HEK293 (cell line): ENCODE measurements at regions not wholly inside any gene's neighbourhood (a gene's known extent, or its start where the extent isn't known, plus 50 kb on each side); places are given as distances from the start of the nearest gene placed in this dataset.

Experiments used
- CTCF ChIA-PET: fragments of 350-600 bp; formaldehyde crosslinking; extraction: SDS; loops from one replicate; lab custom pipeline; 2021; ENCODE audit warnings: antibody characterized with exemption; lab: Yijun Ruan, JAX
- POLR2A ChIA-PET: fragments of 300-600 bp; formaldehyde crosslinking; extraction: SDS; loops from one replicate; lab custom pipeline; 2020; ENCODE audit warnings: antibody characterized with exemption, inconsistent platforms; lab: Yijun Ruan, JAX
- H3K27ac ChIP-seq: fragments of 200-500 bp; sonication (Bioruptor generic); 2 replicates; pipeline ENCODE4 v1.5.1; 2014; ENCODE audit warnings: low read depth, low read length, control low read depth, inconsistent platforms; ENCODE audit errors: extremely low read depth
- H3K36me3 ChIP-seq, 2 experiments: fragments of 200-500 bp in 1 of 2; sonication (Bioruptor generic) in 1 of 2; 1 replicate in 1 of 2; 2 replicates in 1 of 2; pipeline ENCODE4 v1.5.1; 2014 to 2017; ENCODE audit warnings: inconsistent platforms in 2 of 2, low read length in 2 of 2; ENCODE audit not compliant: control insufficient read depth in 2 of 2, insufficient read depth in 1 of 2
- H3K4me1 ChIP-seq: fragments of 200-500 bp; sonication (Bioruptor generic); 2 replicates; pipeline ENCODE4 v1.5.1; 2014; ENCODE audit warnings: mild to moderate bottlenecking, low read length, inconsistent platforms; ENCODE audit not compliant: control insufficient read depth, insufficient read depth
- H3K4me3 ChIP-seq: 2 replicates; pipeline ENCODE4 v1.5.1; 2011; ENCODE audit warnings: low read depth, mild to moderate bottlenecking, control low read depth, low read length, moderate library complexity
- H3K9me3 ChIP-seq: fragments of 200-500 bp; sonication (Bioruptor generic); 2 replicates; pipeline ENCODE4 v1.5.1; 2014; ENCODE audit warnings: low read depth, low read length, inconsistent platforms; ENCODE audit not compliant: control insufficient read depth, insufficient read depth
- BCL11B ChIP-seq: fragments of 450-650 bp; formaldehyde crosslinking; IDR thresholded peaks from 2 replicates; pipeline ENCODE4 v1.5.1; 2016; ENCODE audit warnings: low read depth, missing biosample characterization, missing genetic modification characterization
- EGR2 ChIP-seq: fragments of 450-650 bp; formaldehyde crosslinking; IDR thresholded peaks from 2 replicates; pipeline ENCODE4 v1.5.1; 2016; ENCODE audit warnings: low read depth, missing biosample characterization, missing genetic modification characterization
- ELK4 ChIP-seq: IDR thresholded peaks from 2 replicates; pipeline ENCODE4 v1.6.1; 2011; ENCODE audit warnings: mild to moderate bottlenecking, low read depth, low read length, borderline replicate concordance
- KLF1 ChIP-seq: fragments of 450-650 bp; formaldehyde crosslinking; IDR thresholded peaks from 2 replicates; pipeline ENCODE4 v1.5.1; 2016; ENCODE audit warnings: missing biosample characterization, missing genetic modification characterization
- TSHZ1 ChIP-seq: fragments of 450-650 bp; formaldehyde crosslinking; IDR thresholded peaks from 2 replicates; pipeline ENCODE4 v1.5.1; 2016; ENCODE audit warnings: missing biosample characterization, missing genetic modification characterization, borderline replicate concordance
- ZBTB17 ChIP-seq: fragments of 450-650 bp; formaldehyde crosslinking; IDR thresholded peaks from 2 replicates; pipeline ENCODE4 v1.5.1; 2016; ENCODE audit warnings: missing biosample characterization, missing genetic modification characterization
- ZBTB21 ChIP-seq: fragments of 450-650 bp; formaldehyde crosslinking; IDR thresholded peaks from 2 replicates; pipeline ENCODE4 v1.5.1; 2017; ENCODE audit warnings: missing biosample characterization, missing genetic modification characterization
- ZNF155 ChIP-seq: fragments of 450-650 bp; formaldehyde crosslinking; IDR thresholded peaks from 2 replicates; pipeline ENCODE4 v1.5.1; 2016; ENCODE audit warnings: missing biosample characterization, missing genetic modification characterization
- ZNF16 ChIP-seq: fragments of 450-650 bp; formaldehyde crosslinking; IDR thresholded peaks from 2 replicates; pipeline ENCODE4 v1.5.1; 2016; ENCODE audit warnings: low read depth, missing biosample characterization, missing genetic modification characterization
- ZNF223 ChIP-seq: fragments of 450-650 bp; formaldehyde crosslinking; IDR thresholded peaks from 2 replicates; pipeline ENCODE4 v1.5.1; 2016; ENCODE audit warnings: missing biosample characterization, missing genetic modification characterization
- ZNF26 ChIP-seq: fragments of 450-650 bp; formaldehyde crosslinking; IDR thresholded peaks from 2 replicates; pipeline ENCODE4 v1.5.1; 2016; ENCODE audit warnings: missing biosample characterization, missing genetic modification characterization
- ZNF266 ChIP-seq: fragments of 450-650 bp; formaldehyde crosslinking; IDR thresholded peaks from 2 replicates; pipeline ENCODE4 v1.5.1; 2016; ENCODE audit warnings: missing biosample characterization, missing genetic modification characterization, low read depth
- ZNF311 ChIP-seq: fragments of 450-650 bp; formaldehyde crosslinking; IDR thresholded peaks from 2 replicates; pipeline ENCODE4 v1.5.1; 2017; ENCODE audit warnings: missing biosample characterization, missing genetic modification characterization, borderline replicate concordance
- ZNF335 ChIP-seq: fragments of 450-650 bp; formaldehyde crosslinking; conservative IDR thresholded peaks from 2 replicates; pipeline ENCODE4 v1.5.1; 2016; ENCODE audit warnings: missing biosample characterization, missing genetic modification characterization
- ZNF423 ChIP-seq: fragments of 450-650 bp; formaldehyde crosslinking; IDR thresholded peaks from 2 replicates; pipeline ENCODE4 v1.5.1; 2016; ENCODE audit warnings: missing biosample characterization, missing genetic modification characterization
- ZNF529 ChIP-seq: fragments of 450-650 bp; formaldehyde crosslinking; IDR thresholded peaks from 2 replicates; pipeline ENCODE4 v1.5.1; 2017; ENCODE audit warnings: missing genetic modification characterization, missing biosample characterization; ENCODE audit not compliant: insufficient replicate concordance
- ZNF571 ChIP-seq: fragments of 450-650 bp; formaldehyde crosslinking; IDR thresholded peaks from 2 replicates; pipeline ENCODE4 v1.5.0; 2017; ENCODE audit warnings: missing biosample characterization, missing genetic modification characterization
- ZNF600 ChIP-seq: fragments of 450-650 bp; formaldehyde crosslinking; IDR thresholded peaks from 2 replicates; pipeline ENCODE4 v1.5.1; 2016; ENCODE audit warnings: missing biosample characterization, missing genetic modification characterization
- ZNF777 ChIP-seq: fragments of 450-650 bp; formaldehyde crosslinking; IDR thresholded peaks from 2 replicates; pipeline ENCODE4 v1.5.1; 2017; ENCODE audit warnings: missing biosample characterization, missing genetic modification characterization, borderline replicate concordance
- ZNF785 ChIP-seq: fragments of 450-650 bp; formaldehyde crosslinking; IDR thresholded peaks from 2 replicates; pipeline ENCODE4 v1.5.1; 2016; ENCODE audit warnings: missing biosample characterization, missing genetic modification characterization
- TF ChIP-seq, protein P1 (sequence below): fragments of 450-650 bp; formaldehyde crosslinking; IDR thresholded peaks from 2 replicates; pipeline ENCODE4 v1.5.1; 2017; ENCODE audit warnings: missing biosample characterization, missing genetic modification characterization
- TF ChIP-seq, protein P2 (sequence below): fragments of 450-650 bp; formaldehyde crosslinking; IDR thresholded peaks from 2 replicates; pipeline ENCODE4 v1.5.1; 2016; ENCODE audit warnings: missing biosample characterization, missing genetic modification characterization
- TF ChIP-seq, protein P3 (sequence below): fragments of 450-650 bp; formaldehyde crosslinking; IDR thresholded peaks from 2 replicates; pipeline ENCODE4 v1.5.1; 2017; ENCODE audit warnings: missing biosample characterization, missing genetic modification characterization

- Histone ChIP-seq H3K4me1 (no peaks in the 10 kb centered on the region), H3K36me3 (no peaks in the 10 kb centered on the region), H3K4me3 (no peak overlapping the region), H3K9me3 (no peaks in the 10 kb centered on the region), H3K27ac (no peak overlapping the region)
- no peak for TF ChIP-seq ZNF26 (tag by site-specific recombination)
- TF ChIP-seq, protein P1, sequence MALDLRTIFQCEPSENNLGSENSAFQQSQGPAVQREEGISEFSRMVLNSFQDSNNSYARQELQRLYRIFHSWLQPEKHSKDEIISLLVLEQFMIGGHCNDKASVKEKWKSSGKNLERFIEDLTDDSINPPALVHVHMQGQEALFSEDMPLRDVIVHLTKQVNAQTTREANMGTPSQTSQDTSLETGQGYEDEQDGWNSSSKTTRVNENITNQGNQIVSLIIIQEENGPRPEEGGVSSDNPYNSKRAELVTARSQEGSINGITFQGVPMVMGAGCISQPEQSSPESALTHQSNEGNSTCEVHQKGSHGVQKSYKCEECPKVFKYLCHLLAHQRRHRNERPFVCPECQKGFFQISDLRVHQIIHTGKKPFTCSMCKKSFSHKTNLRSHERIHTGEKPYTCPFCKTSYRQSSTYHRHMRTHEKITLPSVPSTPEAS (tag by site-specific recombination) = no peak
- TF ChIP-seq BCL11B (tag by site-specific recombination) = no peak
- TF ChIP-seq ZNF16 (tag by site-specific recombination) = no peak
- no peak for TF ChIP-seq ZNF571 (tag by site-specific recombination)
- TF ChIP-seq ZNF266 = no peak
- no peak for TF ChIP-seq ZNF600 (tag by site-specific recombination)
- TF ChIP-seq, protein P2, sequence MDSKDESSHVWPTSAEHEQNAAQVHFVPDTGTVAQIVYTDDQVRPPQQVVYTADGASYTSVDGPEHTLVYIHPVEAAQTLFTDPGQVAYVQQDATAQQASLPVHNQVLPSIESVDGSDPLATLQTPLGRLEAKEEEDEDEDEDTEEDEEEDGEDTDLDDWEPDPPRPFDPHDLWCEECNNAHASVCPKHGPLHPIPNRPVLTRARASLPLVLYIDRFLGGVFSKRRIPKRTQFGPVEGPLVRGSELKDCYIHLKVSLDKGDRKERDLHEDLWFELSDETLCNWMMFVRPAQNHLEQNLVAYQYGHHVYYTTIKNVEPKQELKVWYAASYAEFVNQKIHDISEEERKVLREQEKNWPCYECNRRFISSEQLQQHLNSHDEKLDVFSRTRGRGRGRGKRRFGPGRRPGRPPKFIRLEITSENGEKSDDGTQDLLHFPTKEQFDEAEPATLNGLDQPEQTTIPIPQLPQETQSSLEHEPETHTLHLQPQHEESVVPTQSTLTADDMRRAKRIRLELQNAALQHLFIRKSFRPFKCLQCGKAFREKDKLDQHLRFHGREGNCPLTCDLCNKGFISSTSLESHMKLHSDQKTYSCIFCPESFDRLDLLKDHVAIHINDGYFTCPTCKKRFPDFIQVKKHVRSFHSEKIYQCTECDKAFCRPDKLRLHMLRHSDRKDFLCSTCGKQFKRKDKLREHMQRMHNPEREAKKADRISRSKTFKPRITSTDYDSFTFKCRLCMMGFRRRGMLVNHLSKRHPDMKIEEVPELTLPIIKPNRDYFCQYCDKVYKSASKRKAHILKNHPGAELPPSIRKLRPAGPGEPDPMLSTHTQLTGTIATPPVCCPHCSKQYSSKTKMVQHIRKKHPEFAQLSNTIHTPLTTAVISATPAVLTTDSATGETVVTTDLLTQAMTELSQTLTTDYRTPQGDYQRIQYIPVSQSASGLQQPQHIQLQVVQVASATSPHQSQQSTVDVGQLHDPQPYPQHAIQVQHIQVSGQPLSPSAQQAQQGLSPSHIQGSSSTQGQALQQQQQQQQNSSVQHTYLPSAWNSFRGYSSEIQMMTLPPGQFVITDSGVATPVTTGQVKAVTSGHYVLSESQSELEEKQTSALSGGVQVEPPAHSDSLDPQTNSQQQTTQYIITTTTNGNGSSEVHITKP (tag by site-specific recombination) = no peak
- TF ChIP-seq ZNF155 = no peak
- no peak for TF ChIP-seq KLF1 (tag by site-specific recombination)
- TF ChIP-seq EGR2 (tag by site-specific recombination) = no peak
- TF ChIP-seq ZNF423 (tag by site-specific recombination) = no peak
- TF ChIP-seq ZNF529 (tag by site-specific recombination) = no peak
- CTCF ChIA-PET = no interaction called here
- POLR2A ChIA-PET = no interaction called here
These were observed 596.2 kb upstream of the LRRC4C start for GRCh38 chr11:42055606-42056005.

DNA sequence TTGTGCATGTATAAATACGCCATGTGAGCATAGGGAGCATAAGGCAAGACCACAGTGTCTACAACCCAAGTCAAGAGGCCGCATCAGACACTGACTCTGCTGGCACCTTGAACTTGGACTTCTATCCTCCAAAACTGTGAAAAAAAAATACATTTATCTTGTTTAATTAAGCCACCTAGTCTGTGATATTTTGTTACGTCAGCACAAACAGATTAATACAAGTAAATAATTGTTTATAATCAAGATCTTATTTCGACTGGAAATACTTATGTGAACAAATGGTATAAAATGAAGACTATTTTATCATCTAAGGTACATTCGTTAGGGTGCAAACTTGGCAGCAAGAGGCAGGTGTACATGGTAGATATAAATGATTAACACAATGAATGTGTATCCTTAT, 599.3 kb upstream of the LRRC4C start:
- Histone ChIP-seq H3K36me3 (no peaks in the 10 kb centered on the region), H3K4me3 (no peak overlapping the region), H3K4me1 (no peaks in the 10 kb centered on the region), H3K9me3 (no peaks in the 10 kb centered on the region), H3K27ac (no peak overlapping the region)
- CTCF ChIA-PET = no interaction called here
- POLR2A ChIA-PET = no interaction called here
- TF ChIP-seq ELK4 (no peak), ZBTB21 (no peak), TSHZ1 (no peak), ZNF335 (tag by site-specific recombination) (no peak), ZNF311 (tag by site-specific recombination) (no peak), ZNF223 (no peak), ZNF785 (tag by site-specific recombination) (no peak), ZBTB17 (tag by site-specific recombination) (no peak), ZNF777 (tag by site-specific recombination) (no peak)
- TF ChIP-seq, protein P3, sequence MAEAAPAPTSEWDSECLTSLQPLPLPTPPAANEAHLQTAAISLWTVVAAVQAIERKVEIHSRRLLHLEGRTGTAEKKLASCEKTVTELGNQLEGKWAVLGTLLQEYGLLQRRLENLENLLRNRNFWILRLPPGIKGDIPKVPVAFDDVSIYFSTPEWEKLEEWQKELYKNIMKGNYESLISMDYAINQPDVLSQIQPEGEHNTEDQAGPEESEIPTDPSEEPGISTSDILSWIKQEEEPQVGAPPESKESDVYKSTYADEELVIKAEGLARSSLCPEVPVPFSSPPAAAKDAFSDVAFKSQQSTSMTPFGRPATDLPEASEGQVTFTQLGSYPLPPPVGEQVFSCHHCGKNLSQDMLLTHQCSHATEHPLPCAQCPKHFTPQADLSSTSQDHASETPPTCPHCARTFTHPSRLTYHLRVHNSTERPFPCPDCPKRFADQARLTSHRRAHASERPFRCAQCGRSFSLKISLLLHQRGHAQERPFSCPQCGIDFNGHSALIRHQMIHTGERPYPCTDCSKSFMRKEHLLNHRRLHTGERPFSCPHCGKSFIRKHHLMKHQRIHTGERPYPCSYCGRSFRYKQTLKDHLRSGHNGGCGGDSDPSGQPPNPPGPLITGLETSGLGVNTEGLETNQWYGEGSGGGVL (tag by site-specific recombination) = no peak
